K562 (cell line): ENCODE measurements at regions not wholly inside any gene's neighbourhood (a gene's known extent, or its start where the extent isn't known, plus 50 kb on each side); places are given as distances from the start of the nearest gene placed in this dataset.

ENCODE experiments used
- ATAC-seq: fragments of 200-7000 bp; cut with Tn5 transposase; 3 replicates; pipeline ENCODE4 v1.9.1; 2020; ENCODE audit warnings: moderate library complexity
- BruUV-seq: library from RNA; stranded (reverse); fragments of 400-500 nt; replicated peaks from 2 replicates; lab custom pipeline; 2021; lab: Mats Ljungman, UMichigan
- CTCF ChIA-PET: fragments of 300-600 bp; formaldehyde crosslinking; extraction: SDS; loops from one replicate; lab custom pipeline; 2021; ENCODE audit warnings: low intra/inter-chr PET ratio; lab: Yijun Ruan, JAX
- POLR2A ChIA-PET: fragments of 300-600, 350-650 bp; sonication (Branson Sonifier 250); formaldehyde crosslinking; extraction: SDS; loops from one replicate; lab custom pipeline; 2021; ENCODE audit warnings: antibody characterized with exemption, inconsistent platforms; lab: Yijun Ruan, JAX
- DNase-seq, 4 experiments: peaks; one replicate each; pipeline versions ENCODE4 v3.0.0 to v3.0.0-alpha.2; 2011 to 2018; ENCODE audit warnings: low spot score in 3 of 4, mixed read lengths in 3 of 4; ENCODE audit errors: extremely low read depth in 1 of 4
- FAIRE-seq: peaks from 2 replicates; lab custom pipeline; 2011; peaks lifted over from hg19 to GRCh38; lab: Jason Lieb, UNC
- H2AFZ ChIP-seq: 2 replicates; pipeline ENCODE4 v1.6.0; 2011; ENCODE audit warnings: low read depth, low read length, control low read depth, inconsistent platforms
- H3K27ac ChIP-seq: fragments of 200-600 bp; 3 replicates; pipeline ENCODE4 v1.8.0; 2011; ENCODE audit warnings: low read depth, mild to moderate bottlenecking, control low read depth, inconsistent platforms, low read length, moderate library complexity, mixed read lengths; ENCODE audit errors: extremely low read depth
- H3K27me3 ChIP-seq, 2 experiments: fragments of 300-600 bp in 1 of 2; 2 replicates in 1 of 2; 3 replicates in 1 of 2; pipeline versions ENCODE4 v1.6.0 to v1.8.0; 2011; ENCODE audit warnings: inconsistent platforms in 2 of 2, low read length in 2 of 2, mild to moderate bottlenecking in 1 of 2, mixed read lengths in 1 of 2, moderate library complexity in 1 of 2; ENCODE audit not compliant: control insufficient read depth in 2 of 2, insufficient read depth in 2 of 2
- H3K36me3 ChIP-seq: fragments of 300-600 bp; 3 replicates; pipeline ENCODE4 v1.8.0; 2011; ENCODE audit warnings: mild to moderate bottlenecking, low read length, inconsistent platforms; ENCODE audit not compliant: control insufficient read depth, insufficient read depth
- H3K4me1 ChIP-seq, 2 experiments: fragments of 200-600 bp in 1 of 2; replicated peaks in 1 of 2; 2 replicates in 1 of 2; 3 replicates in 1 of 2; pipeline versions ENCODE4 v1.5.1 to v1.8.0; 2011; ENCODE audit warnings: inconsistent platforms in 2 of 2, low read length in 2 of 2, mild to moderate bottlenecking in 1 of 2, mixed read lengths in 1 of 2, moderate library complexity in 1 of 2; ENCODE audit not compliant: control insufficient read depth in 2 of 2, insufficient read depth in 2 of 2
- H3K4me2 ChIP-seq: 2 replicates; pipeline ENCODE4 v1.6.1; 2011; ENCODE audit warnings: low read length, control low read depth, inconsistent platforms, mixed read lengths; ENCODE audit not compliant: insufficient read depth
- H3K4me3 ChIP-seq: fragments of 200-600 bp; sonication (generic), shearing (Covaris generic); 2 replicates; pipeline ENCODE4 v1.5.1; 2016; ENCODE audit warnings: control low read depth, inconsistent platforms
- H3K79me2 ChIP-seq: fragments of 200-600 bp; 3 replicates; pipeline ENCODE4 v1.8.0; 2011; ENCODE audit warnings: low read length, inconsistent platforms; ENCODE audit not compliant: control insufficient read depth, insufficient read depth
- H3K9ac ChIP-seq, 2 experiments: 2 replicates each; pipeline versions ENCODE4 v1.6.0 to v1.6.1; 2011; ENCODE audit warnings: low read depth in 2 of 2, low read length in 2 of 2, control low read depth in 1 of 2, inconsistent platforms in 1 of 2, mild to moderate bottlenecking in 1 of 2, mixed read lengths in 1 of 2; ENCODE audit not compliant: insufficient read depth in 1 of 2
- H3K9me1 ChIP-seq: one replicate; pipeline ENCODE4 v1.6.0; 2011; ENCODE audit warnings: inconsistent platforms, mild to moderate bottlenecking, low read length, moderate library complexity; ENCODE audit not compliant: control insufficient read depth, insufficient read depth
- H3K9me3 ChIP-seq: replicated peaks from 2 replicates; pipeline ENCODE4 v1.5.1; 2011; ENCODE audit warnings: low read depth, low read length, inconsistent platforms; ENCODE audit not compliant: control insufficient read depth, insufficient read depth
- H4K20me1 ChIP-seq: replicated peaks from 2 replicates; pipeline ENCODE4 v1.6.1; 2011; ENCODE audit warnings: low read length, inconsistent platforms, mixed read lengths; ENCODE audit not compliant: control insufficient read depth, insufficient read depth
- BRF2 ChIP-seq: IDR thresholded peaks from 3 replicates; pipeline ENCODE4 v1.6.1; 2011; ENCODE audit warnings: borderline replicate concordance, mild to moderate bottlenecking; ENCODE audit not compliant: insufficient read length, insufficient read depth
- CLOCK ChIP-seq: fragments of 250-450 bp; sonication (Bioruptor Pico); IDR thresholded peaks from 2 replicates; pipeline ENCODE4 v1.4.0; 2020; ENCODE audit warnings: mild to moderate bottlenecking, moderate library complexity, borderline replicate concordance
- PATZ1 ChIP-seq: fragments of 250-450 bp; sonication (Bioruptor Pico); IDR thresholded peaks from 2 replicates; pipeline ENCODE4 v1.5.0; 2020; ENCODE audit warnings: mild to moderate bottlenecking, borderline replicate concordance
- PHB ChIP-seq: fragments of 250-450 bp; sonication (Bioruptor Pico); IDR thresholded peaks from 2 replicates; pipeline ENCODE4 v1.5.0; 2021
- PREB ChIP-seq: sonication (generic); formaldehyde crosslinking; IDR thresholded peaks from 2 replicates; pipeline ENCODE4 v1.8.1; 2023; ENCODE audit warnings: mild to moderate bottlenecking, missing genetic modification reagents
- ZMIZ1 ChIP-seq, 2 experiments: fragments of 150-350 bp in 1 of 2; IDR thresholded peaks; 2 replicates each; pipeline ENCODE4 v1.6.1; 2012 to 2016; ENCODE audit warnings: low read depth in 2 of 2, low read length in 2 of 2, mild to moderate bottlenecking in 1 of 2, moderate library complexity in 1 of 2
- ZNF639 ChIP-seq, 2 experiments: fragments of 200-800 bp in 1 of 2; sonication (Bioruptor generic) in 1 of 2; sonication (generic) in 1 of 2; formaldehyde crosslinking in 1 of 2; IDR thresholded peaks in 1 of 2; conservative IDR thresholded peaks in 1 of 2; 2 replicates each; pipeline versions ENCODE4 v1.5.0 to v1.6.1; 2016 to 2020; ENCODE audit warnings: missing compliant biosample characterization in 1 of 2, missing genetic modification characterization in 1 of 2, missing genetic modification reagents in 1 of 2
- ZNF79 ChIP-seq: fragments of 250-450 bp; sonication (Bioruptor Pico); IDR thresholded peaks from 2 replicates; pipeline ENCODE4 v1.4.0; 2020; ENCODE audit warnings: low read depth, mild to moderate bottlenecking, moderate library complexity
- whole genome bisulfite sequencing: fragments of 100-300 bp; shearing (Covaris generic); methylation state at CpG from one replicate; pipeline ENCODE4 v1.1.6; 2016; ENCODE audit warnings: low coverage, mixed read lengths; ENCODE audit not compliant: insufficient coverage; ENCODE audit errors: missing lambda C conversion rate; 5-methylcytosine and 5-hydroxymethylcytosine counted together
- in situ Hi-C: fragments of 300-500 bp; cut with MboI; formaldehyde crosslinking; loops from 4 replicates; pipeline ENCODE4 v1.15.0; 2018; ENCODE audit warnings: inconsistent platforms, mixed read lengths
- intact Hi-C: fragments of 100-400 bp; cut with micrococcal nuclease; formaldehyde crosslinking; loops from 2 replicates; pipeline ENCODE4 v1.14.2; 2022

GRCh38 chr16:62130101-62130500, 93.9 kb upstream of the CDH8 start:
- FAIRE-seq (no peak), ATAC-seq (no peak), DNase-seq (no peak)
- H3K4me3 ChIP-seq, result no peak overlapping the region
- H3K9ac ChIP-seq, result no peak overlapping the region
- no peaks in the 10 kb centered on the region for H3K36me3 ChIP-seq
- no peak overlapping the region for H2AFZ ChIP-seq
- no peaks in the 10 kb centered on the region for H3K27me3 ChIP-seq
- H3K9me1 ChIP-seq, result no peaks in the 10 kb centered on the region
- no peak overlapping the region for H3K4me2 ChIP-seq
- WGBS, result 0% methylated on average over 4 of the region's 4 CpGs
- intact Hi-C loops (no loop called here), in situ Hi-C loops (no loop called here)
- CTCF ChIA-PET, result no interaction called here
- H3K79me2 ChIP-seq, result no peaks in the 10 kb centered on the region
- H3K4me1 ChIP-seq, result no peaks in the 10 kb centered on the region
- BruUV-seq, result no TSS peak
- no peaks in the 10 kb centered on the region for H3K9me3 ChIP-seq
- no peak overlapping the region for H3K27ac ChIP-seq
- no peaks in the 10 kb centered on the region for H4K20me1 ChIP-seq
- POLR2A ChIA-PET, result no interaction called here
- no peak for TF ChIP-seq PATZ1 (CRISPR knock-in tag)
- TF ChIP-seq CLOCK (CRISPR knock-in tag), result no peak
- no peak for TF ChIP-seq PREB (CRISPR knock-in tag)
- TF ChIP-seq PHB (CRISPR knock-in tag), result no peak
- TF ChIP-seq ZNF79 (CRISPR knock-in tag), result no peak
- no peak for TF ChIP-seq ZMIZ1 (IDR thresholded peaks at IDR 0.05; ENCODE audit: low read depth in 2 of 2, low read length in 2 of 2)
- TF ChIP-seq BRF2, result no peak
- TF ChIP-seq ZNF639 (CRISPR knock-in tag; conservative IDR thresholded peaks at IDR 0.05 in 1 of 2, IDR thresholded peaks at IDR 0.05 in 1 of 2), result no peak
